HG03196 (cell line): ENCODE measurements at regions not wholly inside any gene's neighbourhood (a gene's known extent, or its start where the extent isn't known, plus 50 kb on each side); places are given as distances from the start of the nearest gene placed in this dataset.

Experiments used
- ATAC-seq: cut with Tn5 transposase; IDR thresholded peaks from one replicate; pipeline ENCODE4 v1.9.1; 2021; ENCODE audit not compliant: unreplicated experiment

DNA sequence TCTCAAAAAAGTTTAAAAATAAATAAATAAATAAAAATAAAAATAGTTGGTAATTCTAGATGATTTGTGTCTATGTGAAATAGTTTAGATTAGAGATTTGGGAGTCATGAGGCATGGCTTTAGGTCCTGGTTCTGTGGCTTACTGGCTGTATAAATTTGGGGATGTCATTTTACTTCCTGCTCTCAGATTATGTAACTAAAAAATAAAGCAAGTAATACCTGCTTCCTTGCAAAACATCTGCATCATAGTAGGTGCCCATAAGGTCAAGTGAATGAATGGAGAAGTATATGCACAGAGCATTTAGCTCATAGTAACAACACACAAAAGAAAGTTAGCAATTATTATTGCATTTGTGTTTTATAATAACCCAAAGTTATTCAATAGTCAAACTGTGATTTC, 287.7 kb upstream of the TLE4 start:
- no peak for ATAC-seq

DNA sequence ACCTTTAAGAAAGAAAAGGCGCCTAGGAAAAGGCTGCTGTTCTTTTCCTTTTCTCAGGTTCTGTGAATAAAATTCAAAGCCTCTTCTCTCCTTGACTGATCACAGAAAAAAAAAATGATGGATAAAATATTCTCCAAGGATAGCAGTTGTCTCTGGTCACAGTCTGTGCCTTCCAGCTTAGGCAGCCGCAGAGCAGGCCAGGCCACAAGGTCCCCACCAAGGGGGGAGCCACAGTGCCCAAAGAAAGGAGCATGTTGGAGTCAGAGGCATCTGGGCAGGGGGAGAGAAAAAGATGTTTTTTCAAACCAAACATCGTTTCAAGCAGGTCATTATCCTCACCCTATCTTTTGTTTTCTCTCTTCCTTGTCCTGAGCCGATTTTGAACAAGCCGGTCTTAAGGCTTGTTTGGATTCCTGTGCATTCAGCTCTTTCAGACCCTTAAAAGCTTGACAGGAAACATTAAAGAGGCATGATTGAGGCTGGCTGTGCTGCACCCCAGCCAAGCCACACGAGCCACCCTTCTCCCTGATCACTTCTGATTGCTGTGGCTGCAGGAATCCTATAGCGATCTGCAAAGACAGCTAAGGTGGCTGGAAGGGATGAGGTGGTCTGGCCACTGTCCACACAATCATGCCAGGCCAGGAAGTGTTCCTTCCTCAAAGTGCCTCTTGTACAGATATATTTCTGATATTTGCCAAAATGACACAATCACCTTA, 284.6 kb upstream of the TLE4 start:
- no peak for ATAC-seq

DNA sequence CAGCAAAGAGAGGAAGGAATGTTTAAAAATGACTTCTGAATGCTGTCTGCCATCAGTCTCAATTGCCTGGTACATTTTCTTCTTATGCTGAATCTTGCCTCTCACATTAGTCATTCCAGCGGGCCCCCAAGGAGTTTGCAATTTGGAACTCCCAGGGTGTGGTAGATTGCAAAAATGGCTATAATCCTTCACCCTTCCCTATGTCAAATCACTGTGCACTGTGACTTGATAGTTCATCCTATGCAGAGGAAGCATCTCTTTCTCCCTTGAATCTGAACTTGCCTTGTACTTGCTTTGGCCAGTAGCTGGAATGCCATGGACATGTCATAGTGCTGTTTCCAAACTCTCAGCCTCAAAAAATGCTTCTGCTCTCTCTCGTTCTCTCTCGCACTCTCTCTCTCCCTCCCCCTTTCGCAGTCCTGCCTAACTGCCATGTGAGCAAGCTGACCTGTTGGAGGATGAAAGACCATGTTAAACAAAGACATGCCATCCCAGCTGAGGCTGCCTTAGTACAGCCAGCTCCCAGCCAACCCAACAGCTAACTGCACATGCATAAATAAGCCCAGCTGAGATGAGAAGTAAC, 284.0 kb upstream of the TLE4 start:
- ATAC-seq, result no peak

- no peak for ATAC-seq
These were observed 281.9 kb upstream of the TLE4 start for GRCh38 chr9:79289856-79290255.

- ATAC-seq, result no peak
These were observed 279.0 kb upstream of the TLE4 start for GRCh38 chr9:79292731-79293280.

DNA sequence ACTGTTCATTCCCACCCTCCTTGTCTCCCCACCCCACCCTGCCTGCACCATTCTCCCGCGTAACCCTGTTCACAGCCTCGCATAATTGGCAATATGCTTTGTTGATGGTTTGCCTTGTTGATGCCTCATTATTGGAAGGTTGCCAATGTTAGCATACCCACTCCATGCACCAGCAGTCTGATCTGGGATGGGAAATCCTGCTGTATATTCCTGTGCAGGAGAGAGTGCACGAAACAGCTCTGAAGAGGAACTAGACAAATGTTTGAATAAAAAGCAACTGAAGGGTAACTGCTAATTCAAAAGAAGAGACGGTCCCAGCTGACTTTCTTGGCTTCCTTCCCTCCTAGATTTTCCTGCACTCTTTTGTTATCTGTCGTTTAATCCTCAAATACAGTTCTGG, 271.7 kb upstream of the TLE4 start:
- no peak for ATAC-seq

GRCh38 chr9:79301085-79301484, 270.7 kb upstream of the TLE4 start:
- ATAC-seq, result no peak

DNA sequence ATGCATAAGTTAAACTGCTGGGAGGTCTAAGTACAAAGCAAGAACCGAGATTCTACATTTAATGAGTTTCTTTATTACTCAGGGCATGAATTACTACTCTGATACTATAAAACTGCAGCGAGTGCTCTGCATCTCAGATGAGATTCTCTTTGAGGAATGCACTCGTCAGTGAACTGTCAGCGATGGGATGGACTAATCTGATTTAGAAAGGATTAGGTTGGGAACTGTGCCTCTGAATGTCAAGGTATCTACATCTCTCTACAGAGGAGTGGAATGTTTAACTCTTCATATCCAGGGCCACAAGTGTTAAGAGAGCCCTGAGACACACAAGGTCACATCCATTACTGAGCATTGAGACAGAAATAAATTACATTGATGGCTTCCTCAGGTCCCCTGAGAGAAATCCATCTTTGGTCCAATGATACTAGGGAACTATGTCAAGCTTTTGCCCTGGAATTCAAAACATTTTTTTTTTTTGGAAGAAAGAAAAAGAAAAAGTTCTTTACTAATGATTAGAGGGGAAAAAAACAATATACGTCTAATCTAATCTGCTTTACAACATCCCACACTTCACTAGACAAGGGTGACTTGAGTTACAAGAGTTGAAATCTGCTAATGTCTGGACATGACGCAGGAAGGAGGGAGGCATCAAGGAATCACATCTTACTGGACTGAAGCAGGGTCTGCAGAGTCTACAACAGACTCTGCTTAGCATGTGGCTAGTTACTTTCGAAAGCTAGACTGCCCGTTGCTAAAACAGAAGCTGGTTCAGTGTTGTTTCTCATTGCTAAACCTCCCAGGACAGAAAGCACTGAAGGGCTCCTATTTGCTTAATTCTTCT, 270.0 kb upstream of the TLE4 start:
- ATAC-seq, result no peak

- no peak for ATAC-seq
These were observed 269.2 kb upstream of the TLE4 start for GRCh38 chr9:79302569-79302968.

DNA sequence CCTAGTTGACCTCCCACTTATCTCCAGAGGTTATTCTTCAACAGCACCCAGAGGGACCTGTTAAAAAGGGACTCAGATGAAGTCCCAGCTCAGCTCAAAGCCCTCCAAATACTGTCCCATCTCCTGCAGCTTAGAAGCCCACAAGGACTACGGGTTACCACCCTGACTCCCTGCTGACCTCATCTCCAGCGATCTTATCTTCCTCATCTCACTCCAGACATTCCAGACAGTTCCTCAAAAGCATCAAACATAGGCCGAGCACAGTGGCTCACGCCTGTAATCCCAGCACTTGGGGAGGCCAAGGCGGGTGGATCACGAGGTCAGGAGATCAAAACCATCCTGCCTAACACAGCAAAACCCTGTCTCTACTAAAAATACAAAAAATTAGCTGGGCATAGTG, 263.8 kb upstream of the TLE4 start:
- no peak for ATAC-seq

DNA sequence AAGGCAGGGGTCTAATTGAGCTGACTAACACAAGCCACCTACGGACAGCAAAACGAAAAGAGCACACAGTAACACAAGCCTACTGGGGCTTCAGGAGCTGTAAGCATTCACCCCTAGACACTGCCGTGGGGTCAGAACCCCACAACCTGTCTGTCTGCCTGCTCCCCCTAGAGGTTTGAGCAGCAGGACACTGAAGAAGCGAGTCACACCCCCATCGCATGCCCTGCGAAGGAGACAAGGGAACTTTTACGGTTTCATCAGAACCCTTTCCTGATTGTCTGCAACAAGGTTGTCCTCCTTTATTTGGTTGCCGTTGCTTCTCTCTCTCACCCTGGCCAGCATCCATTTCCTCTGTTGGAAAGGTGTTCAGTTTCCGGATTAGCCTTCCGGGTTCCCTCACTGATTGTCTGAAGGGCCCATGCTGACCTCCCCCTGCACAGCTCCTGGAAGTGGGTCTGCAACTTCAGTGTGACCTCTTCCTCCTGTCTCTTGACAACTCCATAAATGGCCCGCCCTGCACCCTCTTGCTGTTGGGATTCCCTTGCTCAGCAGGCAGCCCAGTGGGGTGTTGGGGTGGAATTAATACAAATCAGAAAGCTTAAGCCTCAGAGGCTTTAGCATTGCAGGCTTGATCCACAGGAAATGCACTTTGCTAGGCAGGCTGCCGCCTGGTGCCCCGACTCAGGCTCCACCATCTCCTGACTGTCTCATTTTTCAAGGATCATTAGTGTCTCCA, 258.9 kb upstream of the TLE4 start:
- ATAC-seq, result no peak

DNA sequence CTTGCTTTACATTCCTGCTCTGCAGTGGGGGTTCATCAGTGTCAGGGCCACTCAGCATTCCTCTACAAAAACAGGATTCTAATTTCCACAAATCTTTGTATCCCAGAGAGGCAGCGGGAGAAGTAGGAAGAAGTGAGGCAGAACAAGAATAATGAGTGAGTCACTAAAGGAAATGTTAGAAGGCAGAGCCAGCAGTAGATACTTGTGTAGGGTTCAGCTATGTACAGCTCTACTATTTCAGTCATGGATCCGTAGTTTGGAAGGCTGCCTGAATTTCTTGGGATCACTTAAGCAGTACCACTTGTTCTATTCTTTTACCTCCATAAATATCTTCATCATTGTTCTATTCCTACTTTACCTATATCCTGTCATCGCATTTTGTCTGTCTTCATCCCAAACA, 246.3 kb upstream of the TLE4 start:
- no peak for ATAC-seq

- no peak for ATAC-seq
These were observed 241.9 kb upstream of the TLE4 start for GRCh38 chr9:79329861-79330260.

- no peak for ATAC-seq
These were observed 237.8 kb upstream of the TLE4 start for GRCh38 chr9:79334001-79334400.

GRCh38 chr9:79334711-79335110, 237.1 kb upstream of the TLE4 start:
- no peak for ATAC-seq

DNA sequence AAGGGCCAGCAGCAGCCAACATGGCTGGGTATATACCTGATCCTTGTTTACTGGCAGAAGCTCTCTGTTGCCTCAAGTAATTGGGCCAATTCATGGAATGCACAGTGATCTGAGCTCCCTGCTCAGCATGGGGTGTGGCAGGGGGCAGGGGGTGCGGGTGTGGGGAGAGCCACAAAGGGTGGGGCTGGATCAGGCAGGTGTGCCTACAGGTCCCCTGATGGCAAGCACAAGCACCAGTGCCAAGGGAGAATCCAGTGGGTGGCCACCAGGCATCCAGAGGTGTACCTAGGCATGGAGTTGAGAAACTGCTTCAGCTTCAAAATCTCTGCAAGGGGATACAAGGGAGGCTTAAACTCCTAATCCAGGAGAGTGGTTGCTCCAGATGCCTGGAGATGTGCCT, 235.8 kb upstream of the TLE4 start:
- ATAC-seq, result no peak

GRCh38 chr9:79341561-79341960, 230.2 kb upstream of the TLE4 start:
- ATAC-seq, result no peak

DNA sequence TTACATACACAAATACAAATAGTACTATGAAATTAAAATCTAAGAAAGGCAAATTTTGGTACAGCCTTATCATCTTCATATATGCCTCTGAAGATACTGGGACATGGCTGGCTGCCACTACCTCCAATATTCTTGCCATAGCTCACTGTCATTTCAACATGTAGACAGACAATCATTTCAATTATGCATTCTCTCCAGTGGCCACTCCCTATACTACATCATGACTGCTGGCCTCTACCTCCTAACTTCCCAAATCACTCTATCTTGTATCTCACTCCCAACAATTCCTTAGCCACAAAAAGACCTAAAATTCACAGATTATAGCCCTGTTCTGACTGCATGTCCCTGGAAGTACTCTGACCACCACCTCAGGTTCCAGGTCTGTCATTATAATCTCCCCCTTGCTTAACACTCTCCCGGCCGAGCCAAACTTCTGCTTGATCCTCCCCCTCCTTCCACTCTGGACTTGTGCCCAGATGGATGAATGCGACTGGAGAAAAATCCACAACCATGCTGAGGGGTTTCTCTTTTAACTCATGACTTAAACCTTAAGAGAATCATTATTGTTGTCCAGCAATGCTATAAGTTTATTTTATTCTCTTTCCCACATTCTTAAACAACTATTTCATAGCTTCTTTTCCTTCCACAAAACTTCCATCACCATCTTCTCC, 225.3 kb upstream of the TLE4 start:
- ATAC-seq, result no peak

GRCh38 chr9:79352322-79352721, 219.4 kb upstream of the TLE4 start:
- no peak for ATAC-seq

GRCh38 chr9:79353856-79354520, 217.8 kb upstream of the TLE4 start:
- no peak for ATAC-seq
